HepG2 (cell line): ENCODE measurements at regions not wholly inside any gene's neighbourhood (a gene's known extent, or its start where the extent isn't known, plus 50 kb on each side); places are given as distances from the start of the nearest gene placed in this dataset.

Experiments used
- ARHGAP35 ChIP-seq: sonication (generic); formaldehyde crosslinking; IDR thresholded peaks from 2 replicates; pipeline ENCODE4 v1.9.0; 2022; ENCODE audit warnings: mild to moderate bottlenecking, inconsistent platforms, moderate library complexity, missing genetic modification reagents, borderline replicate concordance
- CBFB ChIP-seq: sonication (generic); formaldehyde crosslinking; IDR thresholded peaks from 2 replicates; pipeline ENCODE4 v1.4.0; 2020; ENCODE audit warnings: missing genetic modification reagents
- CCDC6 ChIP-seq: sonication (generic); formaldehyde crosslinking; IDR thresholded peaks from 2 replicates; pipeline ENCODE4 v1.8.1; 2022; ENCODE audit warnings: mild to moderate bottlenecking, missing genetic modification reagents, moderate library complexity
- CENPT ChIP-seq: sonication (generic); formaldehyde crosslinking; IDR thresholded peaks from 2 replicates; pipeline ENCODE4 v1.8.0; 2022; ENCODE audit warnings: low read depth, mild to moderate bottlenecking, moderate library complexity, missing genetic modification reagents
- KLF15 ChIP-seq: sonication (generic); formaldehyde crosslinking; IDR thresholded peaks from 2 replicates; pipeline ENCODE4 v1.8.1; 2023; ENCODE audit warnings: borderline replicate concordance, mild to moderate bottlenecking, inconsistent platforms, missing genetic modification reagents, mixed read lengths
- MED8 ChIP-seq: sonication (generic); formaldehyde crosslinking; IDR thresholded peaks from 2 replicates; pipeline ENCODE4 v1.8.1; 2023; ENCODE audit warnings: mild to moderate bottlenecking, missing genetic modification reagents; ENCODE audit not compliant: insufficient replicate concordance
- MIER2 ChIP-seq: IDR thresholded peaks from 2 replicates; pipeline ENCODE4 v1.6.1; 2016; ENCODE audit warnings: missing biosample characterization, missing genetic modification reagents
- PHF21A ChIP-seq: sonication (generic); formaldehyde crosslinking; IDR thresholded peaks from 2 replicates; pipeline ENCODE4 v1.5.0; 2020; ENCODE audit warnings: mild to moderate bottlenecking, missing genetic modification reagents
- PRMT3 ChIP-seq: sonication (generic); formaldehyde crosslinking; IDR thresholded peaks from 2 replicates; pipeline ENCODE4 v1.8.1; 2022; ENCODE audit warnings: low read depth, mild to moderate bottlenecking, moderate library complexity, missing genetic modification reagents, borderline replicate concordance
- RCOR2 ChIP-seq: IDR thresholded peaks from 2 replicates; pipeline ENCODE4 v1.6.1; 2016; ENCODE audit warnings: missing biosample characterization, missing genetic modification reagents
- SRSF9 ChIP-seq: fragments of 200-400 bp; formaldehyde crosslinking; IDR thresholded peaks from 2 replicates; pipeline ENCODE4 v1.6.1; 2018; ENCODE audit warnings: borderline replicate concordance, mild to moderate bottlenecking, low read depth, low read length; ENCODE audit not compliant: insufficient read depth, poor library complexity, severe bottlenecking
- TFAP4 ChIP-seq: sonication (generic); IDR thresholded peaks from 2 replicates; pipeline ENCODE4 v1.6.1; 2016; ENCODE audit warnings: low read depth, borderline replicate concordance
- ZNF12 ChIP-seq: sonication (generic); formaldehyde crosslinking; IDR thresholded peaks from 2 replicates; pipeline ENCODE4 v1.5.0; 2020; ENCODE audit warnings: missing genetic modification reagents
- ZNF263 ChIP-seq: sonication (generic); formaldehyde crosslinking; IDR thresholded peaks from 2 replicates; pipeline ENCODE4 v1.4.0; 2020; ENCODE audit warnings: missing genetic modification reagents
- ZNF768 ChIP-seq: sonication (generic); formaldehyde crosslinking; IDR thresholded peaks from 2 replicates; pipeline ENCODE4 v1.4.0; 2020; ENCODE audit warnings: missing genetic modification reagents
- ZNF816 ChIP-seq: sonication (generic); formaldehyde crosslinking; IDR thresholded peaks from 2 replicates; pipeline ENCODE4 v1.8.0; 2022; ENCODE audit warnings: missing genetic modification reagents, mild to moderate bottlenecking, borderline replicate concordance
- ZNF879 ChIP-seq: sonication (generic); formaldehyde crosslinking; IDR thresholded peaks from 2 replicates; pipeline ENCODE4 v1.8.1; 2023; ENCODE audit warnings: missing genetic modification reagents
- TF ChIP-seq, protein P1 (sequence below), 2 experiments: IDR thresholded peaks; 2 replicates each; pipeline ENCODE4 v1.6.1; 2011 to 2012; ENCODE audit warnings: low read length in 2 of 2, borderline replicate concordance in 1 of 2, low read depth in 1 of 2, mild to moderate bottlenecking in 1 of 2, moderate library complexity in 1 of 2
- TF ChIP-seq, protein P2 (sequence below): sonication (generic); formaldehyde crosslinking; IDR thresholded peaks from 2 replicates; pipeline ENCODE4 v1.4.0; 2020; ENCODE audit warnings: missing genetic modification reagents
- TF ChIP-seq, protein P3 (sequence below): IDR thresholded peaks from 2 replicates; pipeline ENCODE4 v1.6.1; 2016; ENCODE audit warnings: low read depth, control low read depth
- TF ChIP-seq, protein P4 (sequence below): sonication (generic); formaldehyde crosslinking; IDR thresholded peaks from 2 replicates; pipeline ENCODE4 v1.4.0; 2020; ENCODE audit warnings: missing genetic modification reagents, borderline replicate concordance

GRCh38 chr2:16070648-16070971, 130.3 kb downstream of the MYCN start (continued):
- TF ChIP-seq, protein P1, sequence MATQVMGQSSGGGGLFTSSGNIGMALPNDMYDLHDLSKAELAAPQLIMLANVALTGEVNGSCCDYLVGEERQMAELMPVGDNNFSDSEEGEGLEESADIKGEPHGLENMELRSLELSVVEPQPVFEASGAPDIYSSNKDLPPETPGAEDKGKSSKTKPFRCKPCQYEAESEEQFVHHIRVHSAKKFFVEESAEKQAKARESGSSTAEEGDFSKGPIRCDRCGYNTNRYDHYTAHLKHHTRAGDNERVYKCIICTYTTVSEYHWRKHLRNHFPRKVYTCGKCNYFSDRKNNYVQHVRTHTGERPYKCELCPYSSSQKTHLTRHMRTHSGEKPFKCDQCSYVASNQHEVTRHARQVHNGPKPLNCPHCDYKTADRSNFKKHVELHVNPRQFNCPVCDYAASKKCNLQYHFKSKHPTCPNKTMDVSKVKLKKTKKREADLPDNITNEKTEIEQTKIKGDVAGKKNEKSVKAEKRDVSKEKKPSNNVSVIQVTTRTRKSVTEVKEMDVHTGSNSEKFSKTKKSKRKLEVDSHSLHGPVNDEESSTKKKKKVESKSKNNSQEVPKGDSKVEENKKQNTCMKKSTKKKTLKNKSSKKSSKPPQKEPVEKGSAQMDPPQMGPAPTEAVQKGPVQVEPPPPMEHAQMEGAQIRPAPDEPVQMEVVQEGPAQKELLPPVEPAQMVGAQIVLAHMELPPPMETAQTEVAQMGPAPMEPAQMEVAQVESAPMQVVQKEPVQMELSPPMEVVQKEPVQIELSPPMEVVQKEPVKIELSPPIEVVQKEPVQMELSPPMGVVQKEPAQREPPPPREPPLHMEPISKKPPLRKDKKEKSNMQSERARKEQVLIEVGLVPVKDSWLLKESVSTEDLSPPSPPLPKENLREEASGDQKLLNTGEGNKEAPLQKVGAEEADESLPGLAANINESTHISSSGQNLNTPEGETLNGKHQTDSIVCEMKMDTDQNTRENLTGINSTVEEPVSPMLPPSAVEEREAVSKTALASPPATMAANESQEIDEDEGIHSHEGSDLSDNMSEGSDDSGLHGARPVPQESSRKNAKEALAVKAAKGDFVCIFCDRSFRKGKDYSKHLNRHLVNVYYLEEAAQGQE (IDR thresholded peaks at IDR 0.05; ENCODE audit: borderline replicate concordance in 1 of 2, low read depth in 1 of 2, low read length in 2 of 2) = no peak
- TF ChIP-seq MED8 (CRISPR knock-in tag) = no peak
- TF ChIP-seq PRMT3 = no peak
- TF ChIP-seq SRSF9 = no peak
- TF ChIP-seq, protein P2, sequence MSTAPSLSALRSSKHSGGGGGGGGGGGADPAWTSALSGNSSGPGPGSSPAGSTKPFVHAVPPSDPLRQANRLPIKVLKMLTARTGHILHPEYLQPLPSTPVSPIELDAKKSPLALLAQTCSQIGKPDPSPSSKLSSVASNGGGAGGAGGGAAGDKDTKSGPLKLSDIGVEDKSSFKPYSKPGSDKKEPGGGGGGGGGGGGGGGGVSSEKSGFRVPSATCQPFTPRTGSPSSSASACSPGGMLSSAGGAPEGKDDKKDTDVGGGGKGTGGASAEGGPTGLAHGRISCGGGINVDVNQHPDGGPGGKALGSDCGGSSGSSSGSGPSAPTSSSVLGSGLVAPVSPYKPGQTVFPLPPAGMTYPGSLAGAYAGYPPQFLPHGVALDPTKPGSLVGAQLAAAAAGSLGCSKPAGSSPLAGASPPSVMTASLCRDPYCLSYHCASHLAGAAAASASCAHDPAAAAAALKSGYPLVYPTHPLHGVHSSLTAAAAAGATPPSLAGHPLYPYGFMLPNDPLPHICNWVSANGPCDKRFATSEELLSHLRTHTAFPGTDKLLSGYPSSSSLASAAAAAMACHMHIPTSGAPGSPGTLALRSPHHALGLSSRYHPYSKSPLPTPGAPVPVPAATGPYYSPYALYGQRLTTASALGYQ = peak; percentile 23; the same call in 1 of the 2 replicates
- TF ChIP-seq KLF15 (CRISPR knock-in tag) = no peak
- TF ChIP-seq ARHGAP35 (CRISPR knock-in tag) = no peak
- no peak for TF ChIP-seq MIER2 (CRISPR knock-in tag)
- TF ChIP-seq, protein P3, sequence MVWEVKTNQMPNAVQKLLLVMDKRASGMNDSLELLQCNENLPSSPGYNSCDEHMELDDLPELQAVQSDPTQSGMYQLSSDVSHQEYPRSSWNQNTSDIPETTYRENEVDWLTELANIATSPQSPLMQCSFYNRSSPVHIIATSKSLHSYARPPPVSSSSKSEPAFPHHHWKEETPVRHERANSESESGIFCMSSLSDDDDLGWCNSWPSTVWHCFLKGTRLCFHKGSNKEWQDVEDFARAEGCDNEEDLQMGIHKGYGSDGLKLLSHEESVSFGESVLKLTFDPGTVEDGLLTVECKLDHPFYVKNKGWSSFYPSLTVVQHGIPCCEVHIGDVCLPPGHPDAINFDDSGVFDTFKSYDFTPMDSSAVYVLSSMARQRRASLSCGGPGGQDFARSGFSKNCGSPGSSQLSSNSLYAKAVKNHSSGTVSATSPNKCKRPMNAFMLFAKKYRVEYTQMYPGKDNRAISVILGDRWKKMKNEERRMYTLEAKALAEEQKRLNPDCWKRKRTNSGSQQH (CRISPR knock-in tag) = no peak
- TF ChIP-seq PHF21A (CRISPR knock-in tag) = no peak
- TF ChIP-seq, protein P4, sequence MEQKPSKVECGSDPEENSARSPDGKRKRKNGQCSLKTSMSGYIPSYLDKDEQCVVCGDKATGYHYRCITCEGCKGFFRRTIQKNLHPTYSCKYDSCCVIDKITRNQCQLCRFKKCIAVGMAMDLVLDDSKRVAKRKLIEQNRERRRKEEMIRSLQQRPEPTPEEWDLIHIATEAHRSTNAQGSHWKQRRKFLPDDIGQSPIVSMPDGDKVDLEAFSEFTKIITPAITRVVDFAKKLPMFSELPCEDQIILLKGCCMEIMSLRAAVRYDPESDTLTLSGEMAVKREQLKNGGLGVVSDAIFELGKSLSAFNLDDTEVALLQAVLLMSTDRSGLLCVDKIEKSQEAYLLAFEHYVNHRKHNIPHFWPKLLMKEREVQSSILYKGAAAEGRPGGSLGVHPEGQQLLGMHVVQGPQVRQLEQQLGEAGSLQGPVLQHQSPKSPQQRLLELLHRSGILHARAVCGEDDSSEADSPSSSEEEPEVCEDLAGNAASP (CRISPR knock-in tag) = 0 out of 2 replicates have a peak, but pooled peaks have one; percentile 25
- TF ChIP-seq ZNF768 (CRISPR knock-in tag) = 0 out of 2 replicates have a peak, but pooled peaks have one; percentile 32
- peak; percentile 8; the same call in 1 of the 2 replicates for TF ChIP-seq ZNF263
- no peak for TF ChIP-seq ZNF879
- TF ChIP-seq RCOR2 (CRISPR knock-in tag) = no peak
- TF ChIP-seq TFAP4 = 0 out of 2 replicates have a peak, but pooled peaks have one; percentile 79
- no peak for TF ChIP-seq ZNF12 (CRISPR knock-in tag)
- 0 out of 2 replicates have a peak, but pooled peaks have one; percentile 27 for TF ChIP-seq CBFB (CRISPR knock-in tag)
- TF ChIP-seq ZNF816 (CRISPR knock-in tag) = no peak
- TF ChIP-seq CCDC6 (CRISPR knock-in tag) = peak; percentile 34; the same call in 1 of the 2 replicates
- no peak for TF ChIP-seq CENPT (CRISPR knock-in tag)
